ENCODE measurements at regions not wholly inside any gene's neighbourhood (a gene's known extent, or its start where the extent isn't known, plus 50 kb on each side); places are given as distances from the start of the nearest gene placed in this dataset.
A peak's percentile ranks its signal among the peaks of the same experiment; 100 is the strongest.

- no peak for DNase-seq
These were observed 52.0 kb upstream of the TANC2 start for GRCh38 chr17:62913991-62914570.

GRCh38 chr17:62912363-62912762 is 53.7 kb upstream of the TANC2 start:
- DNase-seq, result no peak

DNA sequence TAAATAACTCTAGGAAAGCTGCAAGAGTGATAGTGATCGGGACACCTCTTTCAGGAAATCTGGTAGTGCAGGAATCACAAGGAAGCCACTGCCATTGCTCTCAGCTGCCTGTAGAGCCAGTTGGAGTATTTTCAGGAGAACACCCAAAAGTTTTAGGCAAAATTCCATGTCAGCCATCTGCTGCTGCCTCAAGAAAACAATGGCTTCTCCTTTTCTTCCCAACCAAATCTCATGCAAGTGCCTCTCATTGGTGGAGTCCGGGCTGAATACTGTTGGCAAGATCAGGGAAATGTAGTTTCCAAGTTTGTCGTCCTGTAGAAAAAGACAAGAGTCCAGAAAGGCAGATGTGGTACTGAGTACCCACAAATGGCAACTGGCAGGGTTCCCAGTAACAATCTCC is 54.9 kb upstream of the TANC2 start:
- no peak for DNase-seq

DNA sequence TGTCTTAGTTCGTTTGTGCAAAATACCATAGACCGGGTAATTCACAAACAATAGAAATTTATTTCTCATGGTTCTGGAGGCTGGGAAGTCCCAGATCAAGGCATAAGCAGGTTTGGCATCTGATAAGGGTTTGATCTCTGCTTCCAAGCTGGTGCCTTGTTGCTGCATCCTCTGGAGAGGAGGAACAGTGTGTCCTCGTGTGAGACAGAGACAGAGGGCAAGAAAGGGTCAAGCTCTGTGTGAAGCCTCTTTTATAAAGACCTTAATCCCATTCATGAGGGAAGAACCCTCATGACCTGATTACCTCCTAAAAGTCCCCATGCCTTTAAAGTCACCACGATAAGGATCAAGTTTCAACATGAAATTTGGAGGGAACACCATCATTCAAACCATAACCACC is 55.8 kb upstream of the TANC2 start:
- no peak for DNase-seq

DNA sequence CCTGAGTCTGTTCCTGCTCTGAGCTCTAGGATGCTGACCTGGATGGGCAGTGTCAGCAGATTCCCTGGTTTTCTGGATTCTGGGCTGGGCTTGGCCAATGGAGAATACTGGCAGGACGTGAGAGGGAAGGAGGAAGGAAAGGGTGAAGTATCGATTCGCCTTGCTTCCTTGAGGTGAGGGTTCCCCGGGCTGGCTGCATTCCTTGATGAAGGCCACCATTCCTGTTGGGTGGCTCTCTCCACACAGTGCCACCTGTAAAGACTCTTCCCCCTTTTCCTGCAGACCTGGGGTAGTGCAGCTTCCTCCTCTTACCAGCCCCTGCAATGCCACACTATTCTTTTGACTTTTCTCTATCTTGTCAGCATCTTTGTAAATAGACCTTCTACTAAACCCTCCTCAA is 58.1 kb upstream of the TANC2 start:
- no peak for DNase-seq

- DNase-seq, result no peak
These were observed 59.2 kb upstream of the TANC2 start for GRCh38 chr17:62906881-62907280.

- no peak for DNase-seq
These were observed 60.8 kb upstream of the TANC2 start for GRCh38 chr17:62905233-62905632.

- no peak for DNase-seq
These were observed 63.4 kb upstream of the TANC2 start for GRCh38 chr17:62902531-62903220.

DNA sequence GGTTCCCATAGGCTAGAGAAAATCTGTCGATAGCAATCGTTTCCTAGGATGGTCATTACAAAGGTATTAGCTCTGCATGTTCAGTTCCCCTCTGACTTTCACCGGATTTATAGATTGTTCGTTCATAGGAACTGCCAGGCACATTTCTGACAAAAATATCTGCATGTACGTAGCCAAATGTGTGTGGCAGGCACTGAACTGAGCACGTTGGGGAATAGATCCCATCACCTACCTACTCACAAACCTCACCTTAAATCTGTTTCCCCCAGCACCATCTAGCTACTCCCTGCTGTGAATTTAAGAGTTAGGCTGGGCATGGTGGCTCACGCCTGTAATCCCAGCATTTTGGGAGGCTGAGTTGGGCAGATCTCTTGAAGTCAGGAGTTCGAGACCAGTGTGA is 64.5 kb upstream of the TANC2 start:
- no peak for DNase-seq

- DNase-seq, result no peak
These were observed 65.9 kb upstream of the TANC2 start for GRCh38 chr17:62900096-62900495.

DNA sequence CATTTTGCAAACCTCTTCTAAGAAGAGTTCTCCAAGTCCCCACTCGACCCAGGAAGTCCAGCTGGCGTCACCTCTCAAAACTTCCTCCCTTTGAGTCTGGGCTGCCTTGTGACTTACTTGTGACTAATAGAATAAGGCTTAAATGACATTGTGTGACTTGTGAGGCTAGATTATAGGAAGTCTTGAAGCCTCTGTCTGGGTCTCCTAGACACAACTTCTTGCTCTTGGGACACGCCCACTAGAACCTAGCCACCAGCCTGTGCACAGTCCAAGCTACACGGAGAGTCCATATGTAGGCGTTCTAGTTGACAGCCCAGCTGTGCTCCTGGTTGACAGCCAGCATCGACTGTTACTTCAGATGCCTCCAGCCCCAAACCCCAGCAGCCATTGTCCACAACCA is 66.7 kb upstream of the TANC2 start:
- peak; percentile 38 for DNase-seq

- peak; percentile 85 for DNase-seq
These were observed 67.7 kb upstream of the TANC2 start for GRCh38 chr17:62898239-62898864.

DNA sequence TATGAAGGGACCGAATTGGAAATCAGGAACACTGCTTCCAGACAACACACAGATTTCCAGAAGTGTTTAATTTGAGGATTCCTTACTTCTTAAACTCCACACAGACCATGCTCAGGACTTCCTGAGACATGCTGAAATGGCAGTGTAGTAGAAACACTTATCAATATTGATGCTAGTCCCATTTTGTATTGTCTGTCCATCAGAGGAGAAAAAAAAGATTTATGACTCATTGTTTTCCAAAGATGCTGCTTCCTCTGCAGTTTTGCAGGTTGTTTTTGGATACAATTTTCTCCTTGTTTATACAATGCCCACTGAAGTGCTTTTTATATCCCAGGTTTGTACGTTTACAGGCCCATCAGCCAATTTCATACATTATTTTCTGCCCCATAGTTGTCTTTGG is 68.3 kb upstream of the TANC2 start:
- no peak for DNase-seq

- peak; percentile 33 for DNase-seq
These were observed 70.4 kb upstream of the TANC2 start for GRCh38 chr17:62895320-62896301.

DNA sequence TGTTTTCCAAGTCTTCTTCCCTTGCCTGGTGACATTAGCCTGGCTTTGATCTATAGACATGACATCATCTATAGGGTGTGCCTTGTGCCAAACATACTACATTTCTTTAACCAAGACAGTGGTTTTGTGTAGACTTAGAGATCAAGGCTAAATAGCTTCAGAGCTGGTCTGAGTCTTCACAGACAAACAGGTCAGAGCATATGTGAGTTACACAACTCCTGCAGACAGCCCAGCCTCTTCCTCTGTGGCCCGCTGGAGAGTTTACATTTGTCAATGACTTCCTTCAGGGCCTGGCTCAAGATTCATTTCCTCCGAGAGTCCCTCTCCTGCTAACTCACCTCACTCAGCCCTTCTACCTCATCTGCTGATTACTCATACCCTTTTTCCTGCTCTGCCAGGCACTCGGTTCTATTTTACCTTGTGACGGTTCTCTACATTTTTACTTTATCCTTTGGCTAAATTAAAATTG is 73.1 kb upstream of the TANC2 start:
- DNase-seq, result peak; percentile 49

GRCh38 chr17:62892061-62892675 is 73.9 kb upstream of the TANC2 start:
- DNase-seq, result no peak

- DNase-seq, result no peak
These were observed 74.4 kb upstream of the TANC2 start for GRCh38 chr17:62891659-62892058.

DNA sequence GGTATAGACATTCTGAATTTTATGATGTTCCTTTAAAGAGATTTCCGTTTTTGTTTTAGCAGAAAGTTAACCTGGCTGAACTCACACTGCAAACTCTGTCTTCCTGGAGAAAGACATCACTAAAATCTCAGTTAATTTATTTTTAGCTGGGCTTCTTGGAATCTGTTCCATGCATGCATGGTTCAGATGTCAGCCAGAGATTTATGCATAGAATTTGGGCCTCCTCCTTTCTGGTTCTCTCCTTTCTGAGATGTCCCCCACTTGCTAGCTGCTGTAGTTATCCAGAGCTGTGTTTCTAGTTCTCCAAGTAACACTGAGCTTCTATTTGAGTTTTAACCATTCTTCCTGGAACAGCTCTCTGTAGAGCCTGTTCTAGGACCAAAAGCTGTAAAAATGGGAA is 77.3 kb upstream of the TANC2 start:
- DNase-seq, result no peak

DNA sequence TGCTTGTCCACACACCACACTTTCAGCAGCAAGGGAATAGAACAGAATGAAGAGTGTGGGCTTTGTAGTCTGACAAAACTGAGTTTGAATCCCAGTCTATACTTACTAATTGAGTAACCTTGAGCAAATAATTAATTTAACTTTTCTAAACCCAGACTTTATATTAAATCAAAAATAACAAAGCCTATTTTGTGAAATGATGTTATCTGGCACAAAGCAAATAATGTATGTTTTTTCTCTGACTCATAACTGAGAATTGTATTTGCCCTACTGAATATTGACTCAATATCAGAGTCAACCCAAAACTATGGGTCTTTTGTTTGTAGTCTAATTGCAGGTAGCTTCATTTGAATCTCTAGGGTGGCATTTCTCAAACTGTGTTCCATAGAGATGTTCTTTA is 77.9 kb upstream of the TANC2 start:
- DNase-seq, result no peak

DNA sequence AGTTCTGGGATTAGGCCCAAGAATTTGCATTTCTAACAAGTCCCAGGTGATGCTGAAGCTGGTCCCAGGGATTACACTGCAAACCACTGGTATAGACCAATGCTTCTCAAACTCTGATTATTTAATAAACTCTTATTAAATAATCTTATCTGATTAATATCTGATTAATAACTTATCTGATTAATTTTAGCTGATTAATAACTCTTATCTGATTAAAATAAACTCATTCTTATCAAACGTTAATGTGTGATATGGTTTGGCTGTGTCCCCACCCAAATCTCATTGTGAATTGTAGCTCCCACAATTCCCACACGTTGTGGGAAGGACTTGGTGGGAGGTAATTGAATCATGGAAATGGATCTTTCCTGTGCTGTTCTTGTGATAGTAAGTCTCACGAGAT is 78.6 kb upstream of the TANC2 start:
- DNase-seq, result no peak

GRCh38 chr17:62884781-62885180 is 76.7 kb upstream of the MARCHF10 start:
- DNase-seq, result no peak

GRCh38 chr17:62882878-62883277 is 74.8 kb upstream of the MARCHF10 start:
- DNase-seq, result no peak

DNA sequence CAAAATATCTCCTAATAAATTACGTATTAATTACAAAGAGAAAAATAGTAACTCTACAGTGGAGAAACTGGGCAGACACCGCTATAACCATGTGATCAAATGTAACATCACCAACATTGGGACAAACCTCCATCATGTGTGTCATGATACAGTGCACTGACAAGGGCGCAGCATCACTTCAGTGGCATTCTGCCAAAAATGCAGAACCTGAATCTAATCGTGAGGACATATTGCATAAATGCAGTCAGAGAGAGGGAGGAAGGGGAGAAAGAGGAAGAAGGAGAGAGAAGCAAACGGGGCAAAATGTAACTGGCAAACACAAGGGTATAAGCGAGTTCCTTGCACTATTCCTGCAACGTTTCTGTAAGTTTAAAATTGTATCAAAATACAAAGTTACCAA is 74.2 kb upstream of the MARCHF10 start:
- DNase-seq, result no peak

Data from left hindlimb (tissue), 1 donor.